ENCODE measurements at regions not wholly inside any gene's neighbourhood (a gene's known extent, or its start where the extent isn't known, plus 50 kb on each side); places are given as distances from the start of the nearest gene placed in this dataset.

- Histone ChIP-seq H3K9me3 (replicated peaks) (no peaks in the 10 kb centered on the region; the same call in 1 of the 2 replicates), H3K4me3 (no peak overlapping the region), H3K4me1 (replicated peaks) (no peaks in the 10 kb centered on the region), H3K36me3 (no peaks in the 10 kb centered on the region), H3K27ac (no peak overlapping the region), H3K27me3 (replicated peaks) (no peaks in the 10 kb centered on the region)
- DNase-seq (ENCODE audit: low read depth in 1 of 2, low spot score in 2 of 2) = no peak
Observed at GRCh38 chr6:148242180-148242579, 100.5 kb upstream of the SASH1 start.

- DNase-seq (ENCODE audit: low read depth in 1 of 2, low spot score in 2 of 2) = no peak
- no peaks in the 10 kb centered on the region for H3K36me3 ChIP-seq
- no peak overlapping the region for H3K27ac ChIP-seq
- H3K9me3 ChIP-seq (replicated peaks) = no peaks in the 10 kb centered on the region; the same call in 1 of the 2 replicates
- no peak overlapping the region for H3K4me3 ChIP-seq
- H3K4me1 ChIP-seq (replicated peaks) = no peaks in the 10 kb centered on the region; the same call in 1 of the 2 replicates
- no peaks in the 10 kb centered on the region for H3K27me3 ChIP-seq (replicated peaks)
Observed at GRCh38 chr6:148244217-148244935, 98.3 kb upstream of the SASH1 start.

- H3K4me3 ChIP-seq = no peak overlapping the region
Observed at GRCh38 chr6:148247386-148248063, 95.1 kb upstream of the SASH1 start.

GRCh38 chr6:148249160-148249559 is 93.5 kb upstream of the SASH1 start:
- Histone ChIP-seq H3K27me3 (replicated peaks) (no peaks in the 10 kb centered on the region), H3K27ac (no peak overlapping the region), H3K4me1 (replicated peaks) (no peaks in the 10 kb centered on the region; the same call in 1 of the 2 replicates), H3K4me3 (no peak overlapping the region), H3K9me3 (replicated peaks) (no peaks in the 10 kb centered on the region; the same call in 1 of the 2 replicates), H3K36me3 (no peaks in the 10 kb centered on the region)
- no peak for DNase-seq (ENCODE audit: low read depth in 1 of 2, low spot score in 2 of 2)

More at GRCh38 chr6:148247386-148248063, 95.1 kb upstream of the SASH1 start:
- Histone ChIP-seq H3K4me1 (replicated peaks) (no peaks in the 10 kb centered on the region; the same call in 1 of the 2 replicates), H3K9me3 (replicated peaks) (no peaks in the 10 kb centered on the region; the same call in 1 of the 2 replicates), H3K27ac (no peak overlapping the region), H3K36me3 (no peaks in the 10 kb centered on the region), H3K27me3 (replicated peaks) (no peaks in the 10 kb centered on the region)
- DNase-seq (ENCODE audit: low read depth in 1 of 2, low spot score in 2 of 2) = no peak

- H3K27ac ChIP-seq = no peak overlapping the region
- H3K4me3 ChIP-seq = no peak overlapping the region
- H3K4me1 ChIP-seq (replicated peaks) = no peaks in the 10 kb centered on the region; the same call in 1 of the 2 replicates
- no peak for DNase-seq (ENCODE audit: low read depth in 1 of 2, low spot score in 2 of 2)
- H3K27me3 ChIP-seq (replicated peaks) = no peaks in the 10 kb centered on the region
- no peaks in the 10 kb centered on the region; the same call in 1 of the 2 replicates for H3K9me3 ChIP-seq (replicated peaks)
- H3K36me3 ChIP-seq = no peaks in the 10 kb centered on the region
Observed at GRCh38 chr6:148249679-148250375, 92.8 kb upstream of the SASH1 start.

- no peak overlapping the region for H3K27ac ChIP-seq
- peak in 1 of 2 experiments; percentile 12 for DNase-seq (ENCODE audit: low read depth in 1 of 2, low spot score in 2 of 2)
Observed at GRCh38 chr6:148250975-148251685, 91.5 kb upstream of the SASH1 start.

GRCh38 chr6:148251891-148252290 is 90.7 kb upstream of the SASH1 start:
- Histone ChIP-seq H3K4me1 (replicated peaks) (no peaks in the 10 kb centered on the region; the same call in 1 of the 2 replicates), H3K36me3 (no peaks in the 10 kb centered on the region), H3K9me3 (replicated peaks) (no peaks in the 10 kb centered on the region; the same call in 1 of the 2 replicates), H3K27me3 (replicated peaks) (no peaks in the 10 kb centered on the region), H3K27ac (no peak overlapping the region), H3K4me3 (no peak overlapping the region)
- DNase-seq (ENCODE audit: low read depth in 1 of 2, low spot score in 2 of 2) = no peak

More at GRCh38 chr6:148250975-148251685, 91.5 kb upstream of the SASH1 start:
- no peak overlapping the region for H3K4me3 ChIP-seq
- no peaks in the 10 kb centered on the region for H3K36me3 ChIP-seq
- no peaks in the 10 kb centered on the region; the same call in 1 of the 2 replicates for H3K4me1 ChIP-seq (replicated peaks)
- H3K27me3 ChIP-seq (replicated peaks) = no peaks in the 10 kb centered on the region
- H3K9me3 ChIP-seq (replicated peaks) = no peaks in the 10 kb centered on the region; the same call in 1 of the 2 replicates

GRCh38 chr6:148257810-148258209 is 84.8 kb upstream of the SASH1 start:
- Histone ChIP-seq H3K27ac (no peak overlapping the region), H3K9me3 (replicated peaks) (no peaks in the 10 kb centered on the region), H3K4me3 (no peak overlapping the region), H3K4me1 (replicated peaks) (no peaks in the 10 kb centered on the region), H3K36me3 (no peaks in the 10 kb centered on the region), H3K27me3 (replicated peaks) (no peaks in the 10 kb centered on the region)
- DNase-seq (ENCODE audit: low read depth in 1 of 2, low spot score in 2 of 2) = no peak

GRCh38 chr6:148258868-148259267 is 83.8 kb upstream of the SASH1 start:
- Histone ChIP-seq H3K36me3 (no peaks in the 10 kb centered on the region), H3K4me1 (replicated peaks) (no peaks in the 10 kb centered on the region), H3K4me3 (no peak overlapping the region), H3K27me3 (replicated peaks) (no peaks in the 10 kb centered on the region), H3K27ac (no peak overlapping the region), H3K9me3 (replicated peaks) (no peaks in the 10 kb centered on the region)
- DNase-seq (ENCODE audit: low read depth in 1 of 2, low spot score in 2 of 2) = no peak

- Histone ChIP-seq H3K4me3 (no peak overlapping the region), H3K27me3 (replicated peaks) (no peaks in the 10 kb centered on the region), H3K4me1 (replicated peaks) (no peaks in the 10 kb centered on the region), H3K36me3 (no peaks in the 10 kb centered on the region), H3K27ac (no peak overlapping the region), H3K9me3 (replicated peaks) (no peaks in the 10 kb centered on the region)
- DNase-seq (ENCODE audit: low read depth in 1 of 2, low spot score in 2 of 2) = no peak
Observed at GRCh38 chr6:148261470-148261869, 81.2 kb upstream of the SASH1 start.

- no peaks in the 10 kb centered on the region for H3K27me3 ChIP-seq (replicated peaks)
- no peak overlapping the region for H3K27ac ChIP-seq
- H3K36me3 ChIP-seq = no peaks in the 10 kb centered on the region
- no peak overlapping the region for H3K4me3 ChIP-seq
- H3K4me1 ChIP-seq (replicated peaks) = peaks cover 10% of the 10 kb centered on the region
- no peaks in the 10 kb centered on the region for H3K9me3 ChIP-seq (replicated peaks)
- no peak for DNase-seq (ENCODE audit: low read depth in 1 of 2, low spot score in 2 of 2)
Observed at GRCh38 chr6:148263010-148263409, 79.6 kb upstream of the SASH1 start.

GRCh38 chr6:148263961-148264360 is 78.7 kb upstream of the SASH1 start:
- Histone ChIP-seq H3K27me3 (replicated peaks) (no peaks in the 10 kb centered on the region), H3K36me3 (no peaks in the 10 kb centered on the region), H3K27ac (no peak overlapping the region), H3K9me3 (replicated peaks) (no peaks in the 10 kb centered on the region), H3K4me1 (replicated peaks) (peaks cover 20% of the 10 kb centered on the region), H3K4me3 (no peak overlapping the region)
- no peak for DNase-seq (ENCODE audit: low read depth in 1 of 2, low spot score in 2 of 2)

GRCh38 chr6:148265054-148265453 is 77.6 kb upstream of the SASH1 start:
- Histone ChIP-seq H3K4me3 (no peak overlapping the region), H3K9me3 (replicated peaks) (no peaks in the 10 kb centered on the region), H3K27ac (no peak overlapping the region), H3K27me3 (replicated peaks) (no peaks in the 10 kb centered on the region), H3K4me1 (replicated peaks) (peaks cover 31% of the 10 kb centered on the region), H3K36me3 (no peaks in the 10 kb centered on the region)
- DNase-seq (ENCODE audit: low read depth in 1 of 2, low spot score in 2 of 2) = no peak
